ENCODE measurements at regions not wholly inside any gene's neighbourhood (a gene's known extent, or its start where the extent isn't known, plus 50 kb on each side); places are given as distances from the start of the nearest gene placed in this dataset.

- DNase-seq (ENCODE audit: low read depth) = no peak
- TF ChIP-seq CTCF (IDR thresholded peaks at IDR 0.05; ENCODE audit: insufficient read depth, low read depth, low read length, missing control alignments) = no peak
- H3K4me3 ChIP-seq (ENCODE audit: low read depth, low read length) = no peak overlapping the region
Observed at GRCh38 chr1:198373376-198373775, 167.1 kb downstream of the ATP6V1G3 start.
